ENCODE measurements at regions not wholly inside any gene's neighbourhood (a gene's known extent, or its start where the extent isn't known, plus 50 kb on each side); places are given as distances from the start of the nearest gene placed in this dataset.

- DNase-seq: no peak
Observed at GRCh38 chr10:125333769-125334168, 173.4 kb upstream of the CTBP2 start.

- no peak for DNase-seq
Observed at GRCh38 chr10:125333209-125333591, 172.8 kb upstream of the CTBP2 start.

- DNase-seq: no peak
Observed at GRCh38 chr10:125332548-125333208, 172.3 kb upstream of the CTBP2 start.

- DNase-seq: no peak
Observed at GRCh38 chr10:125331056-125331455, 170.7 kb upstream of the CTBP2 start.

- no peak for DNase-seq
Observed at GRCh38 chr10:125329056-125329455, 168.7 kb upstream of the CTBP2 start.

- no peak for DNase-seq
Observed at GRCh38 chr10:125325326-125325725, 165.0 kb upstream of the CTBP2 start.

GRCh38 chr10:125316436-125316835 lies 156.1 kb upstream of the CTBP2 start:
- DNase-seq: no peak

GRCh38 chr10:125300937-125301336 lies 140.6 kb upstream of the CTBP2 start:
- DNase-seq: no peak

GRCh38 chr10:125299461-125299860 lies 139.1 kb upstream of the CTBP2 start:
- no peak for DNase-seq

- no peak for DNase-seq
Observed at GRCh38 chr10:125296598-125296997, 136.2 kb upstream of the CTBP2 start.

- no peak for DNase-seq
Observed at GRCh38 chr10:125294109-125294508, 133.7 kb upstream of the CTBP2 start.

- DNase-seq: no peak
Observed at GRCh38 chr10:125291836-125292235, 131.5 kb upstream of the CTBP2 start.

- DNase-seq: no peak
Observed at GRCh38 chr10:125289461-125289860, 129.1 kb upstream of the CTBP2 start.

- no peak for DNase-seq
Observed at GRCh38 chr10:125284875-125285597, 124.7 kb upstream of the CTBP2 start.

GRCh38 chr10:125283836-125284614 lies 123.7 kb upstream of the CTBP2 start:
- DNase-seq: no peak

- no peak for DNase-seq
Observed at GRCh38 chr10:125283191-125283835, 123.0 kb upstream of the CTBP2 start.

- DNase-seq: no peak
Observed at GRCh38 chr10:125281091-125281490, 120.7 kb upstream of the CTBP2 start.

- no peak for DNase-seq
Observed at GRCh38 chr10:125276133-125276532, 115.8 kb upstream of the CTBP2 start.

- DNase-seq: no peak
Observed at GRCh38 chr10:125274961-125275360, 114.6 kb upstream of the CTBP2 start.

- no peak for DNase-seq
Observed at GRCh38 chr10:125273023-125273422, 112.7 kb upstream of the CTBP2 start.

GRCh38 chr10:125269716-125270115 lies 109.4 kb upstream of the CTBP2 start:
- DNase-seq: no peak

- DNase-seq: no peak
Observed at GRCh38 chr10:125266966-125267365, 106.6 kb upstream of the CTBP2 start.

- no peak for DNase-seq
Observed at GRCh38 chr10:125266541-125266940, 106.2 kb upstream of the CTBP2 start.
